Astrocyte of the spinal cord (primary cell): ENCODE measurements at regions not wholly inside any gene's neighbourhood (a gene's known extent, or its start where the extent isn't known, plus 50 kb on each side); places are given as distances from the start of the nearest gene placed in this dataset.
"Not testable (repeated sequence)": the region's sequence is repeated elsewhere in the genome, so short reads cannot be mapped to it uniquely, and the experiment has no call there.

Experiments
- DNase-seq: peaks from one replicate; pipeline ENCODE4 v3.0.0; 2011; ENCODE audit warnings: low read depth, low spot score
- H3K4me3 ChIP-seq: 2 replicates; pipeline ENCODE4 v1.5.1; 2011; ENCODE audit warnings: low read depth, mild to moderate bottlenecking, low read length, moderate library complexity
- in situ Hi-C: cut with HindIII; loops from 2 replicates; pipeline ENCODE4 v1.10.0; 2017; ENCODE audit warnings: low sequenced_read_pairs

DNA sequence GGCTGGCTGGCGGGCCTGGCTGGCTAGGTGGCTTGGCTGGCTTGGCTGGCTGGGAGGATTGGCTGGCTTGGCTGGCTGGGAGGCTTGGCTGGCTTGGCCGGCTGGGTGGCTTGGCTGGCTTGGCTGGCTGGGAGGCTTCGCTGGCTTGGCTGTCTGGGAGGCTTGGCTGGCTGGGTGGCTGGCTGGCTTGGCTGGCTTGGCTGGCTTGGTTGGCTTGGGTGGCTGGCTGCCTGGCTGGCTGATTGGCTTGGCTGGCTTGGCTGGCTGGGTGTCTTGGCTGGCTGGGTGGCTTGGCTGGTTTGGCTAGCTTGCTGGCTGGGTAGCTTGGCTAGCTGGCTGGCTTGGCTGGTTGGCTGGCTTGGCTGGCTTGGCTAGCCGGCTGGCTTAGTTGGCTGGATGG is 2817.8 kb downstream of the RPIA start:
- H3K4me3 ChIP-seq, DNase-seq, in situ Hi-C loops: not testable (repeated sequence)

DNA sequence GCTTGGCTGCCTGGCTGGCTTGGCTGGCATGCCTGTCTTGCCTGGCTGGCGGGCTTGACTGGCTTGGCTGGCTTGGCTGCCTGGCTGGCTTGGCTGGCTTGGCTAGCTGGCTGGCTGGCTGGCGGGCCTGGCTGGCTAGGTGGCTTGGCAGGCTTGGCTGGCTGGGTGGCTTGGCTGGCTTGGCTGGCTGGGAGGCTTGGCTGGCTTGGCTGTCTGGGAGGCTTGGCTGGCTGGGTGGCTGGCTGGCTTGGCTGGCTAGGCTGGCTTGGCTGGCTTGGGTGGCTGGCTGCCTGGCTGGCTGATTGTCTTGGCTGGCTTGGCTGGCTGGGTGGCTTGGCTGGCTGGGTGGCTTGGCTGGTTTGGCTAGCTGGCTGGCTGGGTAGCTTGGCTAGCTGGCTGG is 2819.7 kb downstream of the RPIA start:
- H3K4me3 ChIP-seq, DNase-seq, in situ Hi-C loops: not testable (repeated sequence)

- H3K4me3 ChIP-seq, in situ Hi-C loops, DNase-seq: not testable (repeated sequence)
These were observed 2824.5 kb downstream of the RPIA start for GRCh38 chr2:91515966-91516365.

GRCh38 chr2:91516669-91517068 is 2825.2 kb downstream of the RPIA start:
- in situ Hi-C loops, H3K4me3 ChIP-seq, DNase-seq: not testable (repeated sequence)

GRCh38 chr2:91517846-91518245 is 2826.4 kb downstream of the RPIA start:
- DNase-seq, in situ Hi-C loops, H3K4me3 ChIP-seq: not testable (repeated sequence)

- H3K4me3 ChIP-seq, DNase-seq, in situ Hi-C loops: not testable (repeated sequence)
These were observed 2827.0 kb downstream of the RPIA start for GRCh38 chr2:91518361-91518981.

GRCh38 chr2:91519359-91519758 is 2827.9 kb downstream of the RPIA start:
- in situ Hi-C loops, DNase-seq, H3K4me3 ChIP-seq: not testable (repeated sequence)

- DNase-seq, in situ Hi-C loops, H3K4me3 ChIP-seq: not testable (repeated sequence)
These were observed 2828.4 kb downstream of the RPIA start for GRCh38 chr2:91519914-91520313.

DNA sequence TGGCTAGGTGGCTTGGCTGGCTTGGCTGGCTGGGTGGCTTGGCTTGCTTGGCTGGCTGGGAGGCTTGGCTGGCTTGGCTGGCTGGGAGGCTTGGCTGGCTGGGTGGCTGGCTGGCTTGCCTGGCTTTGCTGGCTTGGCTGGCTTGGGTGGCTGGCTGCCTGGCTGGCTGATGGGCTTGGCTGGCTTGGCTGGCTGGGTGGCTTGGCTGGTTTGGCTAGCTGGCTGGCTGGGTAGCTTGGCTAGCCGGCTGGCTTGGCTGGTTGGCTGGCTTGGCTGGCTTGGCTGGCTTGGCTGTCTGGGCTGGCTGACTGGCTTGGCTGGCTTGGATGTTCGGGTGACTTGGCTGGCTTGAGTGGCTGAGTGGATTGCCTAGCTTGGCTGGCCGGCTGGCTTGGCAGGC is 2829.1 kb downstream of the RPIA start:
- DNase-seq, H3K4me3 ChIP-seq, in situ Hi-C loops: not testable (repeated sequence)

GRCh38 chr2:91520972-91521535 is 2829.6 kb downstream of the RPIA start:
- H3K4me3 ChIP-seq, in situ Hi-C loops, DNase-seq: not testable (repeated sequence)

DNA sequence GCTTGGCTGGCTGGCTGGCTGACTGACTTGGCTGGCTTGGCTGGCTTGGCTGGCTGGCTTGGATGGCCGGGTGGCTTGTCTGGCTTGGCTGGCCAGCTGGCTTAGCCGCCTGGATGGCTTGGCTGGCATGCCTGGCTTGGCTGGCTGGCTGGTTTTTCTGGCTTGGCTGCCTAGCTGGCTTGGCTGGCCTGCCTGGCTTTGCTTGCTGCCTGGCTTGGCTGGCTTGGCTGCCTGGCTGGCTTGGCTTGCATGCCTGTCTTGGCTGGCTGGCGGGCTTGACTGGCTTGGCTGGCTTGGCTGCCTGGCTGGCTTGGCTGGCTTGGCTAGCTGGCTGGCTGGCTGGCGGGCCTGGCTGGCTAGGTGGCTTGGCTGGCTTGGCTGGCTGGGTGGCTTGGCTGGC is 2830.5 kb downstream of the RPIA start:
- in situ Hi-C loops, H3K4me3 ChIP-seq, DNase-seq: not testable (repeated sequence)

- H3K4me3 ChIP-seq, in situ Hi-C loops, DNase-seq: not testable (repeated sequence)
These were observed 2831.4 kb downstream of the RPIA start for GRCh38 chr2:91522877-91523276.

GRCh38 chr2:91523751-91524150 is 2832.3 kb downstream of the RPIA start:
- H3K4me3 ChIP-seq, DNase-seq, in situ Hi-C loops: not testable (repeated sequence)

DNA sequence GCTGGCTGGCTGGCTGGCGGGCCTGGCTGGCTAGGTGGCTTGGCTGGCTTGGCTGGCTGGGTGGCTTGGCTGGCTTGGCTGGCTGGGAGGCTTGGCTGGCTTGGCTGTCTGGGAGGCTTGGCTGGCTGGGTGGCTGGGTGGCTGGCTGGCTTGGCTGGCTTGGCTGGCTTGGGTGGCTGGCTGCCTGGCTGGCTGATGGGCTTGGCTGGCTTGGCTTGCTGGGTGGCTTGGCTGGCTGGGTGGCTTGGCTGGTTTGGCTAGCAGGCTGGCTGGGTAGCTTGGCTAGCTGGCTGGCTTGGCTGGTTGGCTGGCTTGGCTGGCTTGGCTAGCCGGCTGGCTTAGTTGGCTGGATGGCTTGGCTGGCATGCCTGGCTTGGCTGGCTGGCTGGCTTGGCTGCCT is 2834.1 kb downstream of the RPIA start:
- in situ Hi-C loops, DNase-seq, H3K4me3 ChIP-seq: not testable (repeated sequence)

- DNase-seq, in situ Hi-C loops, H3K4me3 ChIP-seq: not testable (repeated sequence)
These were observed 2834.6 kb downstream of the RPIA start for GRCh38 chr2:91526083-91526482.

GRCh38 chr2:91527056-91527455 is 2835.6 kb downstream of the RPIA start:
- not testable (repeated sequence) for DNase-seq

DNA sequence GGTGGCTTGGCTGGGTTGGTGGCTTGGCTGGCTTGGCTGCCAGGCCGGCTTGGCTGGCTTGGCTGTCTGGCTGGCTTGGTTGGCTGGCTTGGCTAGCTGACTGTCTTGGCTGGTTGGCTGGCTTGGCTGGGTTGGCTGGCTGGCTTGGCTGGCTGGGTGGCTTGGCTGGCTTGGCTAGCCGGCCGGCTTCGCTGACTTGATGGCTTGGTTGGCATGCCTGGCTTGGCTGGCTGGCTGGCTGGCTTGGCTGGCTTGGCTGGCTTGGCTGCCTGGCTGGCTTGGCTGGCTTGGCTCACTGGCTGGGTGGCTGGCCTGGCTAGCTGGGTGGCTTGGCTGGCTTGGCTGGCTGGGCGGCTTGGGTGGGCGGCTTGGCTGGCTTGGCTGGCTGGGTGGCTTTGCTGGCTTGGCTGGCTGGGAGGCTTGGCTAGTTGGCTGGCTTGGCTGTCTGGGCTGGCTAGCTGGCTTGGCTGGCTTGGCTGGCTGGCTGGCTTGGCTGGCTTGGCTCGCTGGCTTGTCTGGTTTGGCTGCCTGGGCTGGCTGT is 2836.1 kb downstream of the RPIA start:
- in situ Hi-C loops, H3K4me3 ChIP-seq, DNase-seq: not testable (repeated sequence)

More at GRCh38 chr2:91527056-91527455, 2835.6 kb downstream of the RPIA start:
- H3K4me3 ChIP-seq, in situ Hi-C loops: not testable (repeated sequence)

- H3K4me3 ChIP-seq, DNase-seq, in situ Hi-C loops: not testable (repeated sequence)
These were observed 2836.9 kb downstream of the RPIA start for GRCh38 chr2:91528361-91528760.
